Daoy (cell line): ENCODE measurements at regions not wholly inside any gene's neighbourhood (a gene's known extent, or its start where the extent isn't known, plus 50 kb on each side); places are given as distances from the start of the nearest gene placed in this dataset.
"Not testable (repeated sequence)": the region's sequence is repeated elsewhere in the genome, so short reads cannot be mapped to it uniquely, and the experiment has no call there.

Experiments used
- DNase-seq: peaks from one replicate; pipeline ENCODE4 v3.0.0-alpha.2; 2015; ENCODE audit warnings: low read depth

DNA sequence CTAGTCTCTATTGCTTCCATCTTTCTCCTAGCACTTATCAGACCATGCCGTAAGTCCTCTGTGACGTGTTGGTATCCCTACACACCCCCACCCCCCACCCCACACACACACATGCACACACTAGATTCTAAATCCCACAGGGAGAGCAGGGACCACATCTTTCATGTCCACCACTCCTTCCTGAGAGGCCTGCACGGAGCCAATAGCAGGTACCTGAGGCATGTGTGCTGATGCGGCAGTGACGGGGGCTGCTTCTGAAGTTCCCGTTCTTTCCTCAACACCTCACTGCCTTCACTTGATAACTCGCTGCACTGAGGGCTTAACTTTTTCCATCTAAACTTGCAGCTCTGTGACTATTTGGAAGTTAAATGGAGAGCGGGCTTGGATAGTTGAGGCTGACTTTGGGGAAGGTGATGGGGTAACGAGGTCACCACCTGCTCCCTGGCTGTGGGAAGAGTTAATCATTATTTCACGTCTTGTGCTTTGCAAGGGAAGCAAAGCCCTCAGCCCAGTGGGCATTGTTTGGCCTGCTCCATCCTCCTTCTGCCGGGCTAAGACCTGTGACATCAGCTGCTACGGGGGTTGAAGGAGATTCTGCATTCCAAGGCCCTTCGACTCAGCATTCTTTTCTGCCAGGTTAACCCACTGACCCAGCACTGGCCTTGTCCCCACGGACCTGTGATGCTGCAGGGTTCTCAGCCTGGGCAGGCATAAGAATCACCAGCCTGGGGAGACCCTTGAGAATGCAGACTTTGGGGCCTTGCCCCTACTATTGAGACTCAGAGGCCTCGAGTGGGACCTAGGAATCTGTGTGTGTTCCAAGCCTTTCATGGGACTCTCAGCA, 187.8 kb downstream of the ANKRD60 start:
- DNase-seq, result no peak

DNA sequence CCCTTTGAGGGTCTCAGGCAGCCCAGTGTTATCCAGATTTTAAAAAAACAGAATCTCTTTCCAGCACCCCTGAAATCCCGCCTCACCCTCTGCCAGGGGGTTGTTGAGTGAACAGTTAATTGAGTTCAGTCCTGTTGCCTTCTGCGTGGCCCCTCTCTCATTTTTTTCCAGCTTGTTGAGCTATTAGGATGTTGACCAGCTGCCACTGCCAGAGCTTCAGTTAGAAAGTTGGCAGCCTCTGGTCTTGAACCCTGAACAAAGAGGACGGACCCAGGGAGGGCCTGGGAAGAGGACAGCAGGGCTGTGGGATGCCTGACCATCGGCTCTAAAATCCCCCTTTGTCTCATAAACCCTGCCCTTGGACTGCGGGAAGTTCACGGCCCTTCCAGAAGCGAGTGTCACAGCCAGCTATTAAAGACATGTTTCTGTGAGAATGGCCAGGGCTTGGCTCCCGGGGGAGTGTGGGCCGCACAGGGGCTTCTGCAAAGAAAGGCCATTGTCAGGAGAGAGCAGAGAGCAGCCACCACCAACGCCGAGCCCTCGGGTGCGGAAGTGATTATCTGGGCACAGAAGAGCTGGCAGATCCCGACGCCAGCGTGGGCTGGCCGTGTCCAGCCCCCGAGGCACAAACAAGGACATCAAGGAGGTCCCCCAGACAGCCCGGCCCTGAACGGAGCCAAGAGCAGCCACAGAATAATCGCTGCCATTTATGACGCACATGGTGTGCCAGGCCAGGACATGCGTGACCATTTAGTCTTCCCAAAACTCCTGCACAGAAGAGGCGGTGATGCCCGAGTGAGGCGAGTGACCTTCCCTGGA, 189.0 kb downstream of the ANKRD60 start:
- no peak for DNase-seq

DNA sequence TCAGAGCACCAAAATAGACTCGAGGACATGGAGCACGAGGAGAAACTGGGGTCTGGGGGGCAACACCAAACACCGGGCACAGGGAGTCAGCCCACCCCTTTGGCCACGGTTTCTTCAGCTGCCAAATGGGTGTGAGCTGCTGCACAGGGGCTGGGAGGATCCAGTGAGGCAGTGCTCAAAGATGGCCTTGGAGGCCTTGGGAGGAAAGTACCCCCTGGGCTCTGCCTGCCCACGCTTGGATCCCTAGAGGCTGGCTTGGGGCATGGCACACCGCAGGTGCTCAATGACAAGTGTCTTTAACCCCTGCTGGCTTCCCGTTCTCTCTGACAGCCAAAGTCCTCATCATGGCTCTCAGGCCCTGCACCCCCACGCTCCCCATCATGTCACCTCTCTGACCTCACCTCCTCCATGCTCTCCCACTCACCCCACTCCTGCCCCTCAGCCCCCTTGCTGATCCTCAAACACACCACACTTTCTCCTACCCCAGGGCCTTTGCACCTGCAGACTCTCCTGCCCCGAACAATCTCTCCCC, 190.3 kb downstream of the ANKRD60 start:
- no peak for DNase-seq

DNA sequence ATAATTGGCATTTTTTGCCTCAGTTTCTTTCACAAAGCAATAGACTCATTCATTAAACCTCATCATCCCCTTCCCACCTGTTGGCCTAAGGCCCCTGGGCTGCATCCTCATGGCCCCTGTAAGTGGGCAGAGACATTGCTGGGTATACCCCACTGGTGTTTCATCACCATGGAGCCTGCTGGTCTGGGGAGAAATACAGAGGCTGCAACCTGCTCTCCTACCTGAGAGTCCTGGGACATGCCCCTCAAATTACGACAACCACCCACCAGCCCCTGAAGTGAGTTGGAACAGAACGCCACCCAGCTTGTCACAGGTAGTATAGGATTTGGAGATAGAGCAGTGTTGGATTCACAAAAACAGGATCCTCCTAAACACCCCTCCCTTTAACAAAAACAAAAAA, 190.8 kb downstream of the ANKRD60 start:
- no peak for DNase-seq

DNA sequence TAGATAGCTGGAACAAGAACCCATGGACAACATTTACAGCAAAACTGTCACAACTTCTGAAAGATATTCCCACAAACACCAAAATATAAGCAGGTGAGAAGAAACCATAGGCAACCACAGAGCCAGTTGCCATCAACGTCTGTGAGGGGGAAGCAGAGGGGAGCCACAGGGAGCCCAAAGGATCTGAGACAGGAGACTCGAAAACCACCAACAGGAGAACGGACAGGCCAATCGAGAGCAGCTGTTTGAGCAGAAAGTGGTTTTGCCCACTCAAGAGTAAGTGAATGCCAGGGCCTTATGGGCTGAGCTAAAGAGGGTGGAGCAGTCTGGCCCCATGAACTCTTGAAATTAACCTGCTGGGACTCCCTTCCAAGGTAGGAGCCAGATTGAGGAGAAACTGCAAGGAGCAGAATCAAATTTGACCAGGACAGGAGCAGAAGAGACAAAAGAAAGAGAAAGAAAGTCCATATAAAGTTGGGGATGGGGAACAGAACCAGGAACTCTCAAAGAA, 195.4 kb downstream of the ANKRD60 start:
- DNase-seq, result no peak

DNA sequence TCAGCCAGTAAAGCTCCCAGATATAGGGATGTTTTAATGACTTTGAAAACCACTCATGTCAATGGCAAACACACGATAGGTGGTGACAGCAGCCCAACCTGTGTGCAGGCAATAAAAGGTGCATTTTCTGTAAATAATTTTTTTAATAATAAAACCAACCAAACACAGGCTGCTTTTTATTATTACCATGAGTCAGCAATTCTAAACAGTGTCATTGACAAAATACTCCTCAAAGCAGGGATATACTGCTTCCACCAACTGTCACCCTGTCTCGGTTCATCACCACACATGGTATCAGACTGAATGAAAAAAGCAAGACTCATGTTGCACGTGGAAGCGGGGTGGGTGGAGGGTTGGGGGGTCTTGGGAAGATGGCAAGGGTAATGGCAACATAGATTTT, 195.9 kb downstream of the ANKRD60 start:
- DNase-seq, result no peak

DNA sequence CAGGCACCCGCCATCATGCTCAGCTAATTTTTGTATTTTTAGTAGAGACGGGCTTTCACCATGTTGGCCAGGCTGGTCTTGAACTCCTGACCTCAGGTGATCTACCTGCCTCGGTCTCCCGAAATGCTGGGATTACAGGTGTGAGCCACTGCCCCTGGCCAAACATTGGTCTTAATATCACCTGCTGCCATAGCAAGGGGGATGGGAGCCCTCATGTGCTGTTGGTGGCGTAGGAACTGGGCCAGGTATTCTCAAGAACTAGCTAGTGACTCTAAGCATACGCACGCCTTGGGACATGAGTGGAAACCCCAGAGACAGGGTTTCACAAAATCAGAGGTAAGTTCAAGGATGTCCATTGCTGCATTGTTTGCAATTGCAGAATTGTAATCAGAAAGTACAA, 197.1 kb downstream of the ANKRD60 start:
- not testable (repeated sequence) for DNase-seq

DNA sequence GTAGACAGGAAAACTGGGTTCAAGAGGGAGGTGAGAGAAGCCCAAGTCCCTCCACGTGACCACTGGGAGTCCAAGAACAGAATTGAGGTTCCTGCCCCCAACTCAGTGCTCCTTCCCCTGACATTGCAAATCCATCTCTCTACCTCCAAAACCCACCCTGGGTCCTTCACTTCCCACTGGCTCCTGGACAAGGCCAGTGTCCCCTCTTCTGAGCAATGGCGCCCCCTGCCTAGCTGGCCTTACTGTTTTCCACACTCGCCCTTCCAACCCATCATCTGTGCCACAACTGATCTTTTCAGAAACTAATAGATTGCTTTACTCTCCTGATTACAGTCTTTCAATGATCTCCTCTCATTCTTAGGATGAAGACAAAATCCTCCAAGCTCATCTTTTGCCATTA, 200.3 kb downstream of the ANKRD60 start:
- DNase-seq, result no peak

DNA sequence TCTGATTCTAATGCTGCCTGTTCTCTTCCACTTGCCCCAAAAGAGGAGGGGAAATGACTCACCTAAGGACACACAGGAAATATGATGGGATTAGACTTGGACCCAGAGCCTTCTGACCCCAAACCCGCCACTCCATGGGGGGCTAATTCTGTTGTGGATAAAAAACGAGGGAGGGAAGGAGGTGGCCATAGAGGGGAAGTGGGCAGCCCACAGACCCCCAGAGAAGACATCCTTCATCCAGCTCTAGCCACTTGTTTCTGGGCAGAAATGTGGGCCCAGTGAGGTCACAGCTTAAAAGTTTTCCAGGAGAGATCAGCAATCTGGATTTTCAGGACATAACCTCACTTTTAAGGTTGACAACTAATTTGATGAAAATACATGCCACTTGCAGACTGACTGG, 202.1 kb downstream of the ANKRD60 start:
- DNase-seq, result peak; percentile 28

DNA sequence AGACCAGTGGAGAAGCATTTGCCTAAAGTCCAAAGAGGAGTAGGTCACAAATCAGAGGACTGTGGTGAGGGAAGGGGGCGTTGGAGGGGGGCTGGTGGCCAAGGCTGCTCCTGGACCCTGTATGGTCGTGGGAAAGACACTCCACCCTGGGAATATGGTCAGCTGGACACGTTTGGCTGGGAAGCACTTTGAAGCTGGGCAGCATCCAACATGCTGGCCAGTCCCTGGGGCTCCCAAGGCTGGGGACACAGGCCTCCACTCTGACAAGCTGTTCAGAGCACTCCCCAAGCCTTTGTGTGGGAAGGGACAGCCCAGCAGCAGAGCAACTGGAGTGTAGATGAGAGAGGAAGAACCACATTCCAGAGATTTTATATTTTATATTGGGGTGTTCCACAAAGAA, 203.2 kb downstream of the ANKRD60 start:
- no peak for DNase-seq

DNA sequence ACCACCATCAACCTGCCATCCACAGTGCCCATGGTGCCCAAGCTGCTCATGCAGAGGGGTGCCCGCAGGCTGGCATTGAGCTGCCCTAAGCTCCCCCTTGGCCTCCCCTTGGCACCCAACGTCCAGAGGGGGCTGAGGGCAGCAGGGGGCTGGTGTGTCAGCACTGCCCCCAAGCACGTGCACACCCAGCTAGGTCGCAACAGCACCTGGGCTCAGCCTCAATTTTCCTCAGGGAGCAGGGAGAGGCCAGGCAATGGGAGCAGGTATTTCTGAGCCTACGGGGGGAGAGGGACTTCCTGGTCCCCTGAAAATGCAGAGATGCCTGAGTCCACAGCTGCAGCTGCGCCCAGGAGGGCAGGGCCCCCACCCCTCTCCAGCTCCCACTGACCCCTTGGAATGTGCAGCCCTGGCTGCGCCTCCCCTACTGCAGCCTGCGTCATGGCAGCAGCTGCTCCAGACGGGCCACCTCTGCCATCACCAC, 204.2 kb downstream of the ANKRD60 start:
- DNase-seq, result no peak

DNA sequence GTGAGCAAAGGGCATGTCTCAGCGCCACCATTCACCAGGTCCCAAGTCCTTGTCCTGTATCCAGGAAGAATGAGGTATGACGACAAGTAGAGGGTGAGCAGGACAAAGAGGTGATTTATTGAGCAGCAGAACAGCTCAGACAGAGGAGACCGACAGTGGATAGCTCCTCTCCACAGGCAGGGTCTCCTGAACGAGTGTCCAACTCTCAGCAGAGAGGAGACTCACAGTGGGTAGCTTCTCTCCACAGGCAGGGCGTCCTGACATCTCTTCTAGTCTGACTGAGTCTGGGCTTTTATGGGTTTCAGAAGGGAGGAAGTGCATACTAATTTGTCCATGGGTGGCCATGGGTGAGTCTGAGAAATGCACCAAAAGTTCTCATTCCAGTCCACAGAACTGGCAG, 204.7 kb downstream of the ANKRD60 start:
- no peak for DNase-seq

DNA sequence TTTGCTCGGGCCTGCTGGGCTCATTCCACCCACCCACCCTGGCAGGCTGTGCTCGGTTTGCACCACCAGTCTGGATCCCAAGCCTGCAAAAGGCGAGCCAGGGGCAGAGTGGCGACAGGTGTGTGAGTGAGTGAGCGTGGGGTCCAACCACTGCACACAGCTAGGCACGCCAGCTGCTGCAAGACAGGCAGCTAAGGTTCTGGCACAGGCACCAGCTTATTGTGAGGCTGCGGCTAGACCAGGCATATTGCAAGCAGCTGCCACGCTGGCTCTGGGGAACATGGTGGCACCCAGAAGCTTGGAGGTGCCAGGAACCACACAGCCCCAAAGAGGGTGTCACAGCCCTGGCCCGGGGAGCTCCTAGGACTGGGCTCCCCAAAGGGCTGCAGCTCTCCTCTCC, 205.1 kb downstream of the ANKRD60 start:
- DNase-seq, result no peak

DNA sequence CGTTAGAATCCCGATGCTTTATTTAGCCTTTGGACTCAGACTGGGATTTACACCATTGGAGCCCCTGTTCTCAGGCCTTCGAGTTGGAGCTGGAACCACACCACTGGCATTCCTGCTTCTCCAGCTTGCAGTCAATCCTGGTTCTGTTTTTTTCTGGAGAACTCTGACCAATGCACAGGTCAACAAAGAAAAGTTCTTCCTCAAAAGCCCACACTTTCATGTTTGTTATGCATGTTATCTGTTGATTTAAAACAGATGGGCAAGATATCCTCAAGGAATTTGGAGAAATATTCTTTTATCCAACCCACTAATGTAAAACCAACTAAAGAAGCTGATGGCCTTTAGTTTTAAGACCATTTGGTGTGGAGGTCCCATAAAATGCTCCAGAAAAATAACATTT, 205.7 kb downstream of the ANKRD60 start:
- DNase-seq, result no peak

DNA sequence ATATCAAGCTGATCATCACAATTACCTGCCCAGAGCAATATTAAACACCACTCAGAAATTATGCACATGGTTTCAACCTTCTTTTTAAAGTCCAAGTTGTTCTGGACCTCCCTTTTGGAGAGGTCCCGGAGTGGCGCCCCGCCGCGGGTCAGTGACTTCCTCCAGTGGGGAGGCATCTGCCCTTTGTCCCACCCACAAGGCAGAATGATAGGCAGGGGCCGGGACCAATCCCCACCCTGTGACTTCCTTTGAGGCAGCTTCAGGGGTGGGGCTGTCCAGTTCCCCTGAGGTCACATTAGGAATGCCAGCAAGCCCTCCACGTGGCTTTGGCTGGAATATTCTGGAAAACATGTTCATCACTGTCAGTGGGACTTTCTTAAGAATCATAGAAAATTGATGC, 207.0 kb downstream of the ANKRD60 start:
- no peak for DNase-seq

DNA sequence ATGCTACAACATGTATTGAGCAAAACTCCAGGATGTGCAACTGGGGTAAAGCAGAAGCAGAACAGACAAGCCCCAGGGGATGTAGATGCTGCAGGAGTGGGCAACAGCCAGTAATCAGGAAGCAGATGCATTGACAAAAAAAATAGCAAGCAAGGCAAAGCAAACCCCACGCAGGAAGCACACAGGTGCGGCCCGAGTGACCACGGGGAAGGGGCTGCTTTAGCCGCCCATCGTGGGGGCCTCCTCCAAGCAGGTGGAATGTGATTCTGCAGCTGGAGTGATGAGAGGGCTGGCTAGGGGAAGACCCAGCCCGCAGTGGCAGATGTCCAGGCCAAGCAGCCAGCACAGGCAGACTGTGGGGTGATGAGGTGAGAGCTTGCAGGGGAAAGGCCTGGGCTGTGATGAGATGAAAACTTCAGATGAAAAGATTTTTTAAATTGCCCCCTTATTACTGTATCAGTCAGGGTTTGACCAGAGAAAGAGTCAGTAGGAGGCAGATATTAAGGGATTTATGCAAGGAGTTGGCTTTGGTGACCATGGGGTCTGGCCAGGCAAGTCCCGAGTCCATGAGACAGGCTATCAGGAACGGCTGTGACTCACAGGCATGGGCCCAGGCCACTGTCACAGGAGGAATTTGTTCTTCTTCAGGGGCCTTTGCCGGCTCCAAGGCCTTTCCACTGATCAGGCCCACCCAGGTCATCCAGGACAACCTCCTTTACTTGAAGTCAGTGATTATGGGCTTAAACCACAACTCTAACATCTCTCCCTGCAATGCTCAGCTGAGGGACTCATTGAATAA, 207.6 kb downstream of the ANKRD60 start:
- DNase-seq, result no peak

DNA sequence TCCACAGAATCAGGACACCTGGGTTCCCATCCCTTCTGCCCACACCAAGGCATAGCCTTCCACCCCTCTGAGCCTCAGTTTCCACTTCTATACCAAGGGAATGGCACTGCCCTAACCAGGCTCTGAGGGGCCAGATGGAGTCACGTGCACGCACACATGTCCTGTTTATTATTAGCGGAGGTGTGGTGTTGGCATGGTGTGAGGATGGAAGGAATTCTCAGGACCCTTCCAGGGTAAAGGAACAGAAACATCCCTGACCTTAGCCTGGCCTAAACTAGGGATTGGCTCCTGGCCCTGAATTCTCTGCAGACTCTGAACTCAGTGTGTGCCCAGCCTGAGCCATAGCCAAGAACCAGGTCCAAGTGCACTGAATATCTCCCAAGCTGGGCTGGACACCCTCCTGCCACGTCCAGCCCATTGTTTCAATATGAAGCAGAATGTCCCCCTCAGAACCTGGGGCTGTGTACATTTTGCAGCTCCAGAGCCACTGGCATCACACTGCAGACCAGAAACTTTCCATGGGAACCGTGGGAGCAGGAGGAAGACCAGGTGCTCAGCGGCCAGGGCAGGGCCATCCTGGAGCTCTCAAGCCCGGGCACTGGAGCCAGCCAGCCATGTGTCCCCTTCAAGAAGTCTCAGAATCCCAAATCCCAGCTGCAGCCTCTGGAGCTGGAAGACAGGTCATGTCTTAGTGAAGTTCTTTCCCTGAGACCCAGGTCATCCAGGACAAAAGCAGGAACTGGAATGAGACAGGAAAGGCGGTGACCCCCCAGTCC, 208.4 kb downstream of the ANKRD60 start:
- DNase-seq, result no peak

DNA sequence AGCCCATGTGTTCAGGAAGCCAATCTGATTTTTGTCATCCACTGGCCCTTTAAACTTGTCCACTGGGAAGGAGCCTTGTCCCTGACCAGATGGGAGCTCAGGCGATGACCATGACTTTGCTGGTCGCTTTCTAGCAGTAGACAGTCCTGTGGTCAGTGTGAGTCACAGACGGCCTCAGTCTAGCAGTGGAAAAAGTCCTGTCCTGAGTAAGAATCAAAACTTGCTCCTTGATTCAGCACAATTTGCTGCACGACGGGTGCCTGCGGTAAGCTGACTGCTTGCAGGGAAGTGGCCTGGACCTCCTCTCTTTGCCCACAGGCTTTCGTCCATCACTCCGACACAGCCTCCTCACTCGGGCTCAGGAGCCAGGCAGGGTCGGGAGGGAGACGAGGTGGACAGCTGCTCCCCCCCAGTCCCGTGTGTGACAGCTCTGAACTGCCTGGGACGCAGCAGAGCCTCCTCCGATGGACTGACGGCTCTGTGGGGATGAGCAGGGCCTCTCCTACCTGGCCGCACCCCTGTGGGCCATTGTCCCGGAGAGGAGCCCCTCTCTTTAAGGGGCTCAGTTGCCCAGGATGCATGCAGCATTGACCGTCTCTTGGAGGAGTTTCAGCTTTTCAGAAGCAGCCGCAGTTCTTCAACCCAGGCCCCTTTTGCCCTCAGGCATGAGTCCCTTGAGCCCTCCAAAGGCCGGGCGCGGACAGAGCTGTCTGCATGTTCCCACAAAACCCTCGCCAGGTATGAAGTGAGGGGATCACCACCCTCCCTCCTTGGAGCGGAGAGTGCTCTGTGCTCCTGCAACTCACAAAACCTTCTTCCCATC, 209.2 kb downstream of the ANKRD60 start:
- DNase-seq, result peak; percentile 61

DNA sequence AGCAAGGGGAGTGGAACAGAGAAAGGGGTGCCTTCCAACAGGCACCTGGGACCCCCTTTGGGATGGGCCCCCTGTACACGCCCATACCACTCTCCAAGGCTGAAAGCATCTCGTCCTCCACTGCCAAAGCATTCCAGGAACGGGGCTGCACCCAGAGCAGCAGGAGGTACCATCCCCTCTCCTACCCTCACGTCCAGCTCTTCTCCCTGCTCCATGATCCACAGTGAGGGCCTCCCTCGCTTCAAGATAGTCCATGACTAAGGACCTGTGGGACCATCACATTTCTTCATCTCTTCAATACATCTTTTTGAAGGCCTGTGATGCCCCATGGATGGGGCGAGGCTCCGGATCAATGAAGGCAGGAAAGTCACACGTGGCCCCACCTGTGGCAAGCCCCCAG, 209.9 kb downstream of the ANKRD60 start:
- peak; percentile 9 for DNase-seq

DNA sequence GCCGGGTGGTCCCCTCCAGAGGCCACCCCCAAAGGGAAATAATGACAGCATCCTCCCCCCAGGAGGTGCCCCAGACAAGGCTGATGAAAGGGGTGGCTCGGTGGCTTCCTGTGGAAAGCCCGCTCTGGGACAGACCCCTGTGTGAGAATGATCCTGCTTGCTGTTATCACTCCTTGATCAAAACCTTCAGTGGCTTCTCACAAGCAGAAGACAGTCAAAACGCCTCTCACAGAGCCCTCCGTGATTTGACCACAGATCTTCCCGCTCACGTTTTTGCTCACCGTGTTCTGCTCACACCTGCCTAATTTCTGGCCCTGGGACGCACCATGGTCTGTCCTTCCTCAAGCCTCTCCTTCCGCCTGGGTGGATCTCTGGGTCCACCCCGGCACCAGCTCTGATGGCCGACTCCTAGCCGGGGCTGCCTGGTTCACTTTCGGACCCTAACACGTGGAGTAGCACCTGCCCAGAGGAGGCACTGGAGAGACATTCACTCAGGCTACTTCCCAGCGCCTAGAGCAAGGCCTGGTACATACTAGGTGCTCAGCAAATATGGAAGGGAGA, 210.4 kb downstream of the ANKRD60 start:
- DNase-seq, result no peak
